ENCODE measurements at regions not wholly inside any gene's neighbourhood (a gene's known extent, or its start where the extent isn't known, plus 50 kb on each side); places are given as distances from the start of the nearest gene placed in this dataset.

GRCh38 chr1:76799700-76800099 lies 67.6 kb upstream of the ST6GALNAC5 start:
- CTCF ChIA-PET, result interaction anchor here (2.0 kb wide), 1 partner anchor 13 kb away, joined by 5 read pairs; no protein-coding TSS in a partner anchor
- intact Hi-C loops (cut with micrococcal nuclease), result no loop called here
- no peaks in the 10 kb centered on the region for H3K36me3 Mint-ChIP-seq (ENCODE audit: low read depth)
- ATAC-seq (no peak), DNase-seq (no peak)
- no peak for TF ChIP-seq CTCF (IDR thresholded peaks at IDR 0.05)
- H3K9me3 Mint-ChIP-seq, result no peaks in the 10 kb centered on the region
- H3K4me1 Mint-ChIP-seq (ENCODE audit: low read depth), result no peaks in the 10 kb centered on the region
- no peak overlapping the region for H3K4me3 Mint-ChIP-seq
- no peak overlapping the region for H3K27ac Mint-ChIP-seq
- no peaks in the 10 kb centered on the region for H3K27me3 Mint-ChIP-seq
- POLR2A ChIA-PET, result no interaction called here

DNA sequence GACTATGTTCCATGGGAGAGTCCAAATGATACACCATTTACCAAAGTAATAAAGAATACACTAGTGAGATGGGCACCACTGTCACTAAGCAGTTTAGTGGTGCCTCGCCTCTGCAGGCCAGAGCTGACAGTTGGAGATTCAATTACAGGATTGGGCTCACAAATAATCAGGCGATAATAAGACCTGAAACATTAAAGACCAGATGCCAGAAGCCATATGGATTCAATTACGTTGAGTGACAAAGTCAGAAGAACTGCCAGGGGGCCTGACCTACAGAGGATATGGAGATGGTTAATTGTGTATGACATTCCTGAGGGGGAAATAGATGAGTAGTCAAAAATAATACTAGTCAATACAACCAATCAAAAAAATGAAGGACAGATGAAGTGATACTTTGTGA lies 65.2 kb upstream of the ST6GALNAC5 start:
- H3K4me1 Mint-ChIP-seq (ENCODE audit: low read depth), result no peaks in the 10 kb centered on the region
- POLR2A ChIA-PET, result no interaction called here
- H3K27me3 Mint-ChIP-seq, result no peaks in the 10 kb centered on the region
- H3K4me3 Mint-ChIP-seq, result no peak overlapping the region
- DNase-seq, result no peak
- intact Hi-C loops (cut with micrococcal nuclease), result no loop called here
- no peak for ATAC-seq
- CTCF ChIA-PET, result no interaction called here
- no peaks in the 10 kb centered on the region for H3K36me3 Mint-ChIP-seq (ENCODE audit: low read depth)
- no peak overlapping the region for H3K27ac Mint-ChIP-seq
- no peaks in the 10 kb centered on the region for H3K9me3 Mint-ChIP-seq
- TF ChIP-seq CTCF (IDR thresholded peaks at IDR 0.05), result no peak

DNA sequence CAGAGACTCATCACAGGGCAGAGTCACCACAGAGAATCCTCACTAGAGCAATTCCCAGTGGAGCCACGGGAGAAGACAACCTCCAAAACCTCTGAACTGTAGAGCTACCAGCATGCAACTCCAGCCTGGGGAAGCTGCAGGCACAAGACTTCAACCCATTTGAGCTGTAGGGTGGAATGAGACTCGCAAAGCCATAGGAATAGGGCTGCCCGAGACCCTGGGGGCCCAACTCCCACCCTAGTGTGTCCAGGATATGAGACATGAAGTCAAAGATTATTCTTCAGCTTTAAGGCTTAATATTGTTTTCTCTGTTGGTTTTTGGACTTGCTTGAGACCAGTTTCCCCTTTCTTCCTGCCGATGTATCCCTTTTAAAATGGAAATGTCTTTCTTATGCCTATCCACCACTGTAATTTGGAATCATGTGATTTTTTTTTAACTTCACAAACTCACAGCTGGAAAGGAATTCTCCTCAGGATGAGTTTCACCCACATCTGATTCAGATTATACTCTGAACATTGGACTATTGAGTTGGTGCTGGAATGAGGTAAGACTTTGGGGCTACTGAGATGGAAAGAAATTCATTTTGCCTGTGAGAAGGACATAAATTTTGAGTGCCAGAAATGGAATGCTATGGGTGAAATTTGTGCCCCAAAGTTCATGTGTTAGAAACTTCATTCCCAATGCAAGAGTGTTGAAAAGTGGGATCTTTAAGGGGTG lies 59.6 kb upstream of the ST6GALNAC5 start:
- no peaks in the 10 kb centered on the region for H3K9me3 Mint-ChIP-seq
- DNase-seq (no peak), ATAC-seq (no peak)
- H3K27ac Mint-ChIP-seq, result no peak overlapping the region
- intact Hi-C loops (cut with micrococcal nuclease), result no loop called here
- POLR2A ChIA-PET, result interaction anchor here (0.6 kb wide), 1 partner anchor 186 kb away, joined by 3 read pairs; no protein-coding TSS in a partner anchor
- H3K27me3 Mint-ChIP-seq, result no peaks in the 10 kb centered on the region
- CTCF ChIA-PET, result no interaction called here
- TF ChIP-seq CTCF (IDR thresholded peaks at IDR 0.05), result no peak
- no peaks in the 10 kb centered on the region for H3K36me3 Mint-ChIP-seq (ENCODE audit: low read depth)
- H3K4me1 Mint-ChIP-seq (ENCODE audit: low read depth), result no peaks in the 10 kb centered on the region
- H3K4me3 Mint-ChIP-seq, result no peak overlapping the region

All from activated CD8-positive, alpha-beta T cell treated with anti-CD3 and anti-CD28 coated beads for 36 hours (primary cell).